H1 (cell line): ENCODE measurements at regions not wholly inside any gene's neighbourhood (a gene's known extent, or its start where the extent isn't known, plus 50 kb on each side); places are given as distances from the start of the nearest gene placed in this dataset.

Source experiments
- CTCF ChIA-PET: fragments of 300-600 bp; sonication (Branson Sonifier 250); formaldehyde crosslinking; loops from one replicate; lab custom pipeline; 2021; ENCODE audit not compliant: partially characterized antibody; lab: Charles Lee
- POLR2A ChIA-PET: fragments of 300-600 bp; sonication (Branson Sonifier 250); formaldehyde crosslinking; loops from one replicate; lab custom pipeline; 2021; ENCODE audit warnings: inconsistent platforms; ENCODE audit not compliant: partially characterized antibody; lab: Charles Lee
- DNase-seq, 2 experiments: peaks; one replicate each; pipeline versions ENCODE4 v3.0.0 to v3.0.0-alpha.2; 2010 to 2022; ENCODE audit warnings: low spot score in 2 of 2, low read depth in 1 of 2, mixed read lengths in 1 of 2
- FAIRE-seq: peaks from 2 replicates; lab custom pipeline; 2011; peaks lifted over from hg19 to GRCh38; lab: Jason Lieb, UNC
- H2AFZ ChIP-seq: 2 replicates; pipeline ENCODE4 v1.8.1; 2012; ENCODE audit warnings: low read length, inconsistent platforms
- H2AK5ac ChIP-seq: 2 replicates; pipeline ENCODE4 v1.6.1; 2013; ENCODE audit warnings: low read depth, low read length
- H2BK120ac ChIP-seq: replicated peaks from 2 replicates; pipeline ENCODE3; 2013; ENCODE audit warnings: low read depth, low read length, inconsistent platforms
- H2BK12ac ChIP-seq: 2 replicates; pipeline ENCODE4 v1.6.1; 2013; ENCODE audit warnings: low read depth, low read length
- H2BK15ac ChIP-seq: 2 replicates; pipeline ENCODE4 v1.6.1; 2013; ENCODE audit warnings: low read length
- H2BK20ac ChIP-seq: 2 replicates; pipeline ENCODE4 v1.6.1; 2013; ENCODE audit warnings: low read length
- H2BK5ac ChIP-seq: 2 replicates; pipeline ENCODE4 v1.6.1; 2013; ENCODE audit warnings: low read depth, low read length
- H3K14ac ChIP-seq: 2 replicates; pipeline ENCODE4 v1.6.1; 2013; ENCODE audit warnings: inconsistent platforms; ENCODE audit not compliant: insufficient read length
- H3K18ac ChIP-seq: 2 replicates; pipeline ENCODE4 v1.6.1; 2013; ENCODE audit warnings: low read length; ENCODE audit errors: extremely low read depth
- H3K23ac ChIP-seq: 2 replicates; pipeline ENCODE4 v1.6.1; 2013; ENCODE audit warnings: inconsistent platforms; ENCODE audit not compliant: insufficient read length
- H3K23me2 ChIP-seq: 2 replicates; pipeline ENCODE4 v1.6.1; 2013; ENCODE audit warnings: low read depth, low read length
- H3K27ac ChIP-seq: 2 replicates; pipeline ENCODE4 v1.6.1; 2011; ENCODE audit warnings: low read depth, low read length, inconsistent platforms
- H3K27me3 ChIP-seq, 4 experiments: replicated peaks in 1 of 4; 1 replicate in 1 of 4; 2 replicates in 3 of 4; pipeline versions ENCODE4 v1.6.1 to v1.8.1; 2011 to 2013; ENCODE audit warnings: low read length in 3 of 4, mild to moderate bottlenecking in 3 of 4, inconsistent platforms in 2 of 4, mixed read lengths in 2 of 4, moderate library complexity in 1 of 4; ENCODE audit not compliant: control insufficient read depth in 3 of 4, insufficient read depth in 3 of 4; ENCODE audit errors: extremely low read depth in 1 of 4
- H3K36me3 ChIP-seq, 4 experiments: 2 replicates each; pipeline versions ENCODE4 v1.6.1 to v1.8.1; 2011 to 2013; ENCODE audit warnings: mild to moderate bottlenecking in 4 of 4, low read length in 3 of 4, moderate library complexity in 2 of 4, control low read depth in 1 of 4, inconsistent platforms in 1 of 4; ENCODE audit not compliant: insufficient read depth in 4 of 4, control insufficient read depth in 2 of 4
- H3K4ac ChIP-seq: replicated peaks from 2 replicates; pipeline ENCODE3; 2013; ENCODE audit warnings: low read length, low read depth, mixed read lengths, inconsistent platforms; ENCODE audit not compliant: insufficient read length
- H3K4me1 ChIP-seq, 4 experiments: replicated peaks in 1 of 4; 1 replicate in 1 of 4; 2 replicates in 3 of 4; pipeline versions ENCODE4 v1.6.1 to v1.8.1; 2011 to 2013; ENCODE audit warnings: low read length in 3 of 4, inconsistent platforms in 2 of 4, mixed read lengths in 1 of 4; ENCODE audit not compliant: insufficient read depth in 4 of 4, control insufficient read depth in 3 of 4
- H3K4me2 ChIP-seq, 2 experiments: 2 replicates each; pipeline versions ENCODE4 v1.6.1 to v1.8.1; 2011 to 2013; ENCODE audit warnings: low read depth in 2 of 2, low read length in 2 of 2, control low read depth in 1 of 2, inconsistent platforms in 1 of 2, mild to moderate bottlenecking in 1 of 2; ENCODE audit not compliant: insufficient read depth in 1 of 2
- H3K4me3 ChIP-seq, 4 experiments: fragments of 200-600, 300-600 bp in 1 of 4; sonication (generic), shearing (Covaris generic), sonication (Bioruptor Twin) in 1 of 4; 2 replicates each; pipeline versions ENCODE4 v1.5.1 to v1.8.1; 2011 to 2016; ENCODE audit warnings: low read length in 4 of 4, low read depth in 3 of 4, control low read depth in 2 of 4, inconsistent platforms in 2 of 4, mild to moderate bottlenecking in 2 of 4, mixed read lengths in 1 of 4, moderate library complexity in 1 of 4; ENCODE audit not compliant: insufficient read depth in 2 of 4; ENCODE audit errors: extremely low read depth in 1 of 4
- H3K56ac ChIP-seq: replicated peaks from 2 replicates; pipeline ENCODE3; 2013; ENCODE audit warnings: low read depth, mild to moderate bottlenecking, mixed read lengths, low read length, inconsistent platforms; ENCODE audit not compliant: insufficient read length
- H3K79me1 ChIP-seq: 2 replicates; pipeline ENCODE4 v1.6.1; 2013; ENCODE audit warnings: low read depth, low read length, control low read depth
- H3K79me2 ChIP-seq, 2 experiments: 2 replicates each; pipeline versions ENCODE4 v1.6.1 to v1.8.1; 2012 to 2013; ENCODE audit warnings: low read length in 2 of 2, mild to moderate bottlenecking in 2 of 2, inconsistent platforms in 1 of 2; ENCODE audit not compliant: insufficient read depth in 2 of 2, control insufficient read depth in 1 of 2
- H3K9ac ChIP-seq, 4 experiments: replicated peaks in 1 of 4; 1 replicate in 1 of 4; 2 replicates in 3 of 4; pipeline versions ENCODE4 v1.6.1 to v1.8.1; 2011 to 2013; ENCODE audit warnings: low read depth in 3 of 4, low read length in 3 of 4, control low read depth in 2 of 4, mild to moderate bottlenecking in 2 of 4, moderate library complexity in 2 of 4, inconsistent platforms in 1 of 4; ENCODE audit errors: extremely low read depth in 1 of 4
- H3K9me3 ChIP-seq, 2 experiments: 2 replicates each; pipeline versions ENCODE4 v1.6.1 to v1.8.1; 2012 to 2013; ENCODE audit warnings: mild to moderate bottlenecking in 2 of 2, moderate library complexity in 2 of 2, control low read depth in 1 of 2, inconsistent platforms in 1 of 2, low read depth in 1 of 2, low read length in 1 of 2, mixed read lengths in 1 of 2; ENCODE audit not compliant: insufficient read depth in 2 of 2
- H4K20me1 ChIP-seq, 2 experiments: replicated peaks in 1 of 2; 2 replicates each; pipeline versions ENCODE3 to v1.8.1; 2011 to 2013; ENCODE audit warnings: inconsistent platforms in 2 of 2, low read length in 2 of 2, mild to moderate bottlenecking in 1 of 2; ENCODE audit not compliant: insufficient read depth in 2 of 2, control insufficient read depth in 1 of 2
- H4K5ac ChIP-seq: 2 replicates; pipeline ENCODE4 v1.6.1; 2013; ENCODE audit warnings: low read length, low read depth, mixed read lengths, inconsistent platforms; ENCODE audit not compliant: insufficient read length
- H4K8ac ChIP-seq: 2 replicates; pipeline ENCODE4 v1.8.0; 2013; ENCODE audit warnings: mild to moderate bottlenecking, moderate library complexity, low read length, inconsistent platforms; ENCODE audit not compliant: insufficient read depth; ENCODE audit errors: extremely low read depth
- H4K91ac ChIP-seq: replicated peaks from 2 replicates; pipeline ENCODE3; 2013; ENCODE audit warnings: low read length, mixed read lengths, inconsistent platforms; ENCODE audit not compliant: insufficient read length
- ATF2 ChIP-seq: IDR thresholded peaks from 2 replicates; pipeline ENCODE4 v1.6.1; 2012; ENCODE audit warnings: low read length, inconsistent platforms
- ATF3 ChIP-seq: IDR thresholded peaks from 2 replicates; pipeline ENCODE4 v1.6.1; 2011; ENCODE audit warnings: low read depth, mild to moderate bottlenecking, low read length; ENCODE audit not compliant: insufficient read depth
- BCL11A ChIP-seq, 2 experiments: IDR thresholded peaks; one replicate each; pipeline ENCODE4 v1.6.1; 2011; ENCODE audit warnings: low read depth in 2 of 2, low read length in 2 of 2, mild to moderate bottlenecking in 2 of 2
- GTF2F1 ChIP-seq: IDR thresholded peaks from 2 replicates; pipeline ENCODE4 v1.6.1; 2012; ENCODE audit warnings: low read depth, low read length, improper control_type of control experiment, borderline replicate concordance
- MAX ChIP-seq: IDR thresholded peaks from 2 replicates; pipeline ENCODE4 v1.6.1; 2012; ENCODE audit warnings: inconsistent platforms
- NANOG ChIP-seq: IDR thresholded peaks from 2 replicates; pipeline ENCODE4 v1.6.1; 2011; ENCODE audit warnings: low read length, low read depth, mild to moderate bottlenecking, inconsistent platforms; ENCODE audit not compliant: insufficient read depth, poor library complexity, severe bottlenecking
- NRF1 ChIP-seq: IDR thresholded peaks from 2 replicates; pipeline ENCODE4 v1.6.1; 2011; ENCODE audit warnings: mild to moderate bottlenecking, low read depth, low read length, improper control_type of control experiment
- RFX5 ChIP-seq: IDR thresholded peaks from 2 replicates; pipeline ENCODE4 v1.6.1; 2011; ENCODE audit warnings: low read depth, low read length, improper control_type of control experiment, borderline replicate concordance
- SIRT6 ChIP-seq: IDR thresholded peaks from one replicate; pipeline ENCODE4 v1.7.1; 2012; ENCODE audit warnings: low read length, inconsistent platforms
- WGBS, 2 experiments: shearing (Covaris generic) in 1 of 2; methylation state at CpG; one replicate each; pipeline versions ENCODE4 v1.1.6 to v1.1.7; 2013 to 2015; ENCODE audit warnings: low lambda C conversion rate in 2 of 2, mixed read lengths in 2 of 2, inconsistent platforms in 1 of 2, low coverage in 1 of 2, missing lambda C conversion rate in 1 of 2; ENCODE audit not compliant: insufficient replicate concordance in 2 of 2, insufficient coverage in 1 of 2, insufficient read length in 1 of 2; ENCODE audit errors: extremely low coverage in 1 of 2, missing lambda C conversion rate in 1 of 2; 5-methylcytosine and 5-hydroxymethylcytosine counted together

GRCh38 chr21:15373941-15374340 lies 309.1 kb upstream of the NRIP1 start:
- Histone ChIP-seq H3K23ac (no peak overlapping the region), H4K91ac (no peak overlapping the region), H2AFZ (no peak overlapping the region), H4K8ac (no peak overlapping the region), H3K27ac (no peak overlapping the region), H2BK15ac (no peak overlapping the region), H3K4me2 (no peak overlapping the region), H3K4me1 (no peaks in the 10 kb centered on the region), H3K56ac (no peak overlapping the region), H2BK20ac (no peak overlapping the region), H3K14ac (no peak overlapping the region), H3K36me3 (no peaks in the 10 kb centered on the region), H3K4me3 (no peak overlapping the region), H3K79me2 (no peaks in the 10 kb centered on the region), H2AK5ac (no peak overlapping the region), H4K5ac (no peak overlapping the region), H3K79me1 (no peaks in the 10 kb centered on the region), H3K23me2 (no peaks in the 10 kb centered on the region), H2BK12ac (no peak overlapping the region), H2BK120ac (no peak overlapping the region), H2BK5ac (no peak overlapping the region), H3K9ac (no peak overlapping the region), H4K20me1 (peaks cover 0 to 2% of the 10 kb centered on the region in 2 experiments), H3K9me3 (peaks cover 5 to 11% of the 10 kb centered on the region in 2 experiments; a peak in 2 of 4 replicates), H3K18ac (no peak overlapping the region), H3K27me3 (no peaks in the 10 kb centered on the region), H3K4ac (no peak overlapping the region)
- ChIA-PET POLR2A (no interaction called here), CTCF (interaction anchor here (0.7 kb wide), 1 partner anchor 109 kb away, joined by 3 read pairs; no protein-coding TSS in a partner anchor)
- no peak for DNase-seq
- FAIRE-seq: no peak
- WGBS, 2 experiments: 95% methylated on average over 1 of the region's 1 CpG; no CpG with 5 or more reads in 1 of the 2 experiments
- TF ChIP-seq MAX (no peak), BCL11A (IDR thresholded peaks at IDR 0.05; ENCODE audit: low read depth in 2 of 2, low read length in 2 of 2) (no peak), ATF3 (no peak), NRF1 (no peak), GTF2F1 (no peak), SIRT6 (no peak), NANOG (no peak), RFX5 (no peak), ATF2 (no peak)
